Fibroblast of skin of right quadriceps (primary cell): ENCODE measurements at regions not wholly inside any gene's neighbourhood (a gene's known extent, or its start where the extent isn't known, plus 50 kb on each side); places are given as distances from the start of the nearest gene placed in this dataset.
"Not testable (repeated sequence)": the region's sequence is repeated elsewhere in the genome, so short reads cannot be mapped to it uniquely, and the experiment has no call there.

ENCODE experiments used
- DNase-seq: peaks from one replicate; pipeline ENCODE4 v3.0.0-alpha.2; 2013

DNA sequence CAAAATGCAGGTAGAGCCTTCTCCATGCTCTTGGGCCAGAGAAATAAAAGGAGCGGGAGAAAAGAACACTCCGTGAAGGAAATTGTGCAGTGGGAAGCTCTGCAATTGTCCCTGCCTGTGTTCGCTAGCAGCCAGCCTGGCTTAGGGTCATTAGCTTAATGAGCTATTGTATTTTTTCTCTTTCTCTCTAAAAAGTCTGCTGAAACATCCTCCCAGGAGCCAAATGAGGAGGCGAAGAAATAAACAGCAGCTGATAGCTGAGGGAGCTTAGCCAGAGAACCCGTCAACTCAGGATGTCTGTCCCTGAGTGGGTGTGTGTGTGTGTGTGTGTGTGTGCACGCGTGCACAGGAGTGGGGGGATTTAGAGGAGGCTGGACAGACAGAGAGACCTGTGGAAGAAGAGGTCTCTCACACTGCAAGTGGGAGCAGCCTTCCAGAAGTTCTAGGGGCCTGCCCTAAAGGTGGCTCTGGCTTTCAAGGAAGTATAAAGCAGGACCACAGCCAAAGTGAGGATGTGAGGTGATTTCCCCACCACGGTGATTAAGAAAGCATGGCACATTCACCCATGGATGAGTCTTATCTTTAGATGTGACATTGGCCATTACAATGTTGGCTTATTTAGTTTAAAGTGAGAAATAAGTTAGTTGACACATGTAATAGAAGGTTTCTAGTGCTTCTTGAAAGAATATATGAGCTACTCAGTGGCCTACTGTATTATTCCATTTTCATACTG is 690.4 kb downstream of the RNF144A start:
- DNase-seq, result no peak

DNA sequence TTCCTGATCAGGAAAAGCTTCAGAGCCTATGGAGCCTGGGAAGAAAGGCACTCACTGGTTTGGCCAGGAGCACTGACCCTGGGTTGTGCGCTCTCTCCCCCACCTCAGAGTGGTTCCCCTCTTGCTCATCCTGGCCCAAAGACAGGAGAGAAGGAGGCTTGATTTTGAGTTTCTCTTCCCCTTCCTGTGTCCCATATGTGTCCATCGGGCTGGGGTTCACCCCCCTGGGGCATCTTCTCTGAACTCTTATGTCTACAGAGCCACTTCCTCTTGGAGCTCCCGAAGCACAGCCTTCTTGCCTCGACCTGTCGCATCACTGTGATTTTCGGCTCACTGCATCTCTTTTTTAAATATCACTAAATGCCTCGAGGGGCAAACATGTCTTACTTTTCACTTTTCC is 692.3 kb downstream of the RNF144A start:
- DNase-seq, result no peak

DNA sequence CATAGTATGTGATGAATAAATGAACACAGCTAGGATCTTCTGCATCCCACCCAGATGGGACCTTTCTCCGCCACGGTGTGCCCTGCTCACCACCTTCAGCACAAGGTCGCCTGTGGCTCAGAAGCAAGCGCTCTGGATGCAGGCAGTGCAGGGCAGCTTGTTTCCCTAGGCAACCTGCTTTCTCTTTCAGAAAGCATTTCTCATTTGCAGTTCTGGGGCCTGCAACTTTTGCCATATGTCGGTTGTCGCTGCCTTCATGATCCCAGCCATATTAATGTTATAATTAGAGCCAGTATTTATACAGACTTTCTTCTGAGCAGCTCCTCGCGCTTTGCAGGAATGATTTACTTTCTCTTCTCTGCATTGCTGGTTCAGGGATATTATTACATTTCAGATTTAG is 692.8 kb downstream of the RNF144A start:
- DNase-seq, result no peak

GRCh38 chr2:7611750-7612149 is 694.5 kb downstream of the RNF144A start:
- DNase-seq, result no peak

DNA sequence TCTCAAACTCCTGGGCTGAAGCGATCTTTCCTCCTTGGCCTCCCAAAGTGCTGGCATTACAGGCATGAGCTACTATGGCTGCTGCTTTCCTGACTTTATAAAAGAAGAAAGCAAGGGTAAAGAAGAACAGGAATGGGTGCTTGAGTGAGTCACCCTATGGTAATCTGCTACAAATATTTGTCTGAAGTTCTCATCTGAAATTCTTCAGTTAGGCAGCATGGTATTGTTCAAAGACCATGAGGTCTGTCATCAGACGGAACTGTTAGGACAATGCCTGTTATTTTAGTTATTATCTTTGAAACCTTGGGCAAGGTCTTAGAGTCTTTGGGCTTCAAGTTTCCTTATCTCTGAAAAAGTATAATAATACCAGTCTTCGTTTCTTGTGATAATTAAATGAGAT is 695.8 kb downstream of the RNF144A start:
- DNase-seq, result peak; percentile 67

DNA sequence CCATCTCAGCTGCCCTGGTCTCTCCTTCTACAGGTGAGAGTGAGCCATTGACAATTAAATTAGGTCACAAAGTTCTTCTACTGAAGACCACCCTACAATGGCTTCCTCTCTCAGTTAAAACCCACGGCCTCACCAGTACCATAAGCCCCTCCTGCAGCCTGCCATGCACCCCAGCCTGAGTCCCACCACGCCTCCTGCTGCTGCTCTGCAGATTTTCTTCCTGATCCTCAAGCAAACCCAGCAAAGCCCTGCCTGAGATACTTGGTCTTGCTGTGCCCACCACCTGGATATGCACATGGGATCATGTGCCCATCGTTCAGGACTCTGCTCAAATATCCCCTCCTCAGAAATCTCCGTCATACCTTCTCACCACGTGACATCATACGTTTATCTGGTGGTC is 696.6 kb downstream of the RNF144A start:
- no peak for DNase-seq

DNA sequence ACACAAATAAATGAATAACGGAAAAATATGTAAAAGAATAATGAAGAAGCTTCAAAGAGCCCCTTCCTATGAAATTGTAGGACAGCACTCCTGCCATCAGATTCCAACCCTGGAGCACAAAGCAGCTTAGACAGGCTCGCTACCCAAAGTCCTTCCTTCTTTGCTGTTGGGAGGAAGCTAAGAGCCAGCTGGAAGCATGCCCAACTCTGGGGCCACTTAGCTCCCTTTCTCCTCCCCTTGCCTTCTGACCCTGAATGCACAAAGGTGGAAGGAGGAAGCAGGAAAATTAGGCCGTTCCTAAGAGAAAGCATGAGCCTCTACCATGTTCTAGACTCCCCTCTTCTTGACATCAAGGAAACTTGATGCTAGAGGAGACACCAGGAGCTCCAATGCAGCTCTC is 700.8 kb downstream of the RNF144A start:
- DNase-seq, result no peak

GRCh38 chr2:7619203-7619970 is 702.2 kb downstream of the RNF144A start:
- no peak for DNase-seq

GRCh38 chr2:7620255-7620654 is 703.0 kb downstream of the RNF144A start:
- peak; percentile 48 for DNase-seq

GRCh38 chr2:7621018-7621814 is 704.0 kb downstream of the RNF144A start:
- DNase-seq, result peak; percentile 31

DNA sequence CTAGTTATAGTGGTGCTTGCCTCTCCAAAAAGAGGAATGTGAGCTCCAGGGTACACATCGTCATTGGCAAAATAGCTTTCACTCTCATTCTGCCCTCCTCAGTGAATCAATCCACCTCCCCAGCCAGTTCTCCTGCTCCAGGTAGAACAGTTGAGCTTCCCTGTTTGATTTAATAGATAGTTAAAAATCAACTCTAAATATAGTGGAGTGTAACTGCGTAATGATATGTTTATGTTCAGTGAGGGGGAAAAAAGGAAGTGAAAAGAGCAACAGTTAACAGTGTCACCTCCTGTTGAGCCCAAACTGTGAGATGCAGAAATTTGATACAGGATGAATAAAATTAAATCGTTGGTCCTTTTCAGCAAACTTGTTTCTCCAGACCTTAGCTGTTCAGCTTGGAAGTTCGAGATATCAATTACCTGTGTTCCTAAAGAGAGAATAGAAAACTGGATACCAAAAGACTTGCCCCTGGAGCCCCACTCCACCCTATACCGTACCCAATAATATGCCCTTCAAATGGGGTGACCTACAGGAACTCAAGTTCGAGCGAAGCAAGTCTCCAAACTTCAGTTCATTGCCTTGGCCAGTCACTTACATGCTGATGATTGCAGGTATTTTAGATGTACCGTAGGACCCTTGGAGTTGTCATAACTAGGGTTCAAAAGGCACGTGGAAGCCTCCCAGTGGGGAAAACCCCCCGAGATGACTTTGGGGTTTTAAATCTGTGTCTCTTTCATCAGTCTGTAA is 708.4 kb downstream of the RNF144A start:
- DNase-seq, result no peak

DNA sequence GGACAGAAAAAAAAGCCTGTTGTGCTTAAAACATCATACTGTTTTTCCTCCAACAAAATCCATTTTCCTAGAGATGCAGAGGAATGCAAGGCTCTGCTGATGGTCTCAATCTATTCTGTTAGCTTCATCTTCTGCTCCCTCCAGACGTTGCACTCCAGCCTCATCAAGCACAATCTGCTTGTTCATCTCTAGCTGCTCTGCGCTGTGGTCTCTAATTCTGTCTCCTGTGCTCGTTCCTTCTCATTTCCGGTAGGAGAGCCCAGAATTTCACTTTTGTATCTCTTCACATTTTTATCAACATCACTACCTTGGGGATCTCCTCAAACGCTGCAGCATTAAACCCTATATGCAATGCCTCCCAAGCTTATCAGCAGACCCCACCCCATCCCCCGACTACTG is 708.9 kb downstream of the RNF144A start:
- DNase-seq, result no peak

- DNase-seq, result peak; percentile 62
These were observed 710.4 kb downstream of the RNF144A start for GRCh38 chr2:7627583-7627982.

DNA sequence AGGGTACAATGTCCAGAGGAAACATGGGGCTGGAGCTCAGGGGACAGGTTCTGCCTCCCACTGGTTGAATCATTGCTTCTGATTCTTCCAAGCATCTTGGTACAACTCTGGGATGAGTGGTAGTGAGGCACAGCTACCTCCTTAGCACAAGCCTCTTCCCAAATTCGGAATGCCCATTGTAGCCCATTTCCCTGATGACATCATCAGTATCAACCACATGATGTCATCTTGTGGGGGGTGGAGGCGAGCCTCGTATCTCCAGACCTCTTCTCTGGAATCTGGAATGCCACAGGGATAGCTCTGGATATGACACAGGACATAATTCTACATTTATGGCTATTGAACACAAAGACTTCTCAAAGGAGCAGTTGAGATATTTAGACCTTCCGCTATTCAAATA is 715.2 kb downstream of the RNF144A start:
- no peak for DNase-seq

DNA sequence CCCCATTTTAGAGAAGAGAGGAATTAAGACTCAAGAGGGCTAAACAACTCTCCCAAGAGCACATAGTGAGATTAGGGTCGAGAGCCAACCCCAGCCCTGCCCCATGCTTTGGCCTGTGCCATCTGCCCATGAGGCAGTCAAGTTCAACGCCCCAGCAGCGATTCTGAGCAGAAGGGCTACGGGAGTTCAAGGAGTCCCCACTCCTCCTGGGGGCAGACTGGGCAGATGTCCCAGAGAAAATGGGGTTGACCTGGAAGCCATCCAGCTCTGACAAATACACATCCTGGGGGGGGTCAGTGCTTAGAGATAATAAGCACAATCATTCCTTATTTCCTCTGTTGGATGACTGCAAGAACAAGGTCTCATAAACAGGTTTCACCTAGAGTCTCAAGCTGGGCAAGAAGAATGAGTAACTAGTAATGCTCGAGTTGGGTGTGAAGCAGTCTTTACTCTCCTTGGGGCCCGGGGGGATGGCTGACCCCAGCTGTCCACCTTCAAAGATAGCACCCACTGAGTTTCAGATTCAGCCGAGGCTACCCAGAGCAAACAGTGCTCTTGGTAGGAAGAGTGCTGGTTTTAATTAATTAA is 716.4 kb downstream of the RNF144A start:
- DNase-seq, result peak; percentile 19

GRCh38 chr2:7634409-7634808 is 717.2 kb downstream of the RNF144A start:
- no peak for DNase-seq

- DNase-seq, result no peak
These were observed 722.3 kb downstream of the RNF144A start for GRCh38 chr2:7639476-7639875.

- DNase-seq, result not testable (repeated sequence)
These were observed 724.1 kb downstream of the RNF144A start for GRCh38 chr2:7641272-7641671.

GRCh38 chr2:7646024-7646423 is 728.8 kb downstream of the RNF144A start:
- no peak for DNase-seq

DNA sequence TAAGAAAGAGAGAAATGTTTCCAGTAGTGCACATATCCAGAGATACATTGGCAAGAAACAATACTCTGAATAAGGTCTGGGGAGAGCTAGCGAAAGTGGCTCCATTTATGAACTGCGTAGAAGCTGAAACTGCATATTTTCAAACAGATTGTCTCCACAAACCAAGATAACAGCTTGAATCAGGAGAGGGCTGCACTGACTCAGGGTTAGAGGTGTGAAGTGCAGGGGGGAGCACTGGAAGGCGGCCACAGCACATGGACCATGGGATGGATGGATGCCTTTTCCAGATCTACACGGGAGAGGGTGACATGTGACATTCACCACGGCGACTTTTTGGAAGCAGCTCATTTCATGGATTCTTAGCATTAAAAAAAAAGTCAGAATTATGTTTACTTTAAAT is 729.4 kb downstream of the RNF144A start:
- DNase-seq, result no peak

DNA sequence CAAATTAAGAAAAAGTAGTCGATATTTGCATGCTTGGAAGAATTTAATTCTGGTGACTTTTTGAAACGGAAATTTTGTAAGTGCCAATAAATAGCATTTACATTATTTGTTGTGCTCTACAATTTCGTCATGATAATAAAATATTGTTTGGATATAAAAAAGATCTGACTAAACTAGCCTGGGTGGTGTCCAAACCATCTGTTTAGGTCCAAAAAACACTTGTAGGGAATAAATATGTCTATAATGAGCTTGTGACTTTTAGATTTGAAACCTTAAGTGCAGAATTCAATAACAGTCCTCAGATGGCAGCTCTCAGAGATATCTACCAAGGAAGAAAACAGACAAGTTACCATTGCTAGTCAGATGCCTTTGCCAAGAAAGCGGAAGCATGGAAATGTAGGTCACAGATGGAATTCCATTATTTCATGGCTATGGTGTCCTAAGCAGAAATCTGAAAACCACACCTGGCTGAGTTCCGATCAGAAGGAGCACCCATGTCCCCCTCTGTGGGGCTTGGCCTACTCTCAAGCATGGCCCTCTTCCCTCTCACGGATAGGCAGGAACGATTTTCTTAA is 731.1 kb downstream of the RNF144A start:
- DNase-seq, result no peak
